WTC11 (cell line): ENCODE measurements at regions not wholly inside any gene's neighbourhood (a gene's known extent, or its start where the extent isn't known, plus 50 kb on each side); places are given as distances from the start of the nearest gene placed in this dataset.

ENCODE experiments used
- CTCF ChIP-seq: fragments of 200-600 bp; IDR thresholded peaks from 2 replicates; pipeline ENCODE4 v1.8.0; 2022; ENCODE audit warnings: antibody characterized with exemption
- JUN ChIP-seq: sonication (generic); formaldehyde crosslinking; IDR thresholded peaks from 2 replicates; pipeline ENCODE4 v1.8.0; 2023; ENCODE audit warnings: mild to moderate bottlenecking, missing genetic modification reagents
- MAX ChIP-seq: sonication (generic); formaldehyde crosslinking; IDR thresholded peaks from 2 replicates; pipeline ENCODE4 v1.8.0; 2022; ENCODE audit warnings: mild to moderate bottlenecking, missing genetic modification reagents
- NR2C2 ChIP-seq: sonication (generic); formaldehyde crosslinking; IDR thresholded peaks from 2 replicates; pipeline ENCODE4 v1.8.0; 2022; ENCODE audit warnings: mild to moderate bottlenecking, missing genetic modification reagents
- USF2 ChIP-seq: sonication (generic); formaldehyde crosslinking; IDR thresholded peaks from 2 replicates; pipeline ENCODE4 v1.8.1; 2023; ENCODE audit warnings: mild to moderate bottlenecking, missing genetic modification reagents, moderate library complexity

GRCh38 chr16:13542284-13542683 lies 377.7 kb upstream of the ERCC4 start:
- no peak for TF ChIP-seq CTCF
- no peak for TF ChIP-seq MAX (CRISPR knock-in tag)
- no peak for TF ChIP-seq JUN (CRISPR knock-in tag)
- TF ChIP-seq NR2C2 (CRISPR knock-in tag) = no peak
- no peak for TF ChIP-seq USF2 (CRISPR knock-in tag)
